CD1c-positive myeloid dendritic cell (primary cell): ENCODE measurements at regions not wholly inside any gene's neighbourhood (a gene's known extent, or its start where the extent isn't known, plus 50 kb on each side); places are given as distances from the start of the nearest gene placed in this dataset.

ENCODE experiments used
- DNase-seq: peaks from one replicate; pipeline ENCODE4 v3.0.0-alpha.2; 2016; ENCODE audit errors: extremely low spot score

DNA sequence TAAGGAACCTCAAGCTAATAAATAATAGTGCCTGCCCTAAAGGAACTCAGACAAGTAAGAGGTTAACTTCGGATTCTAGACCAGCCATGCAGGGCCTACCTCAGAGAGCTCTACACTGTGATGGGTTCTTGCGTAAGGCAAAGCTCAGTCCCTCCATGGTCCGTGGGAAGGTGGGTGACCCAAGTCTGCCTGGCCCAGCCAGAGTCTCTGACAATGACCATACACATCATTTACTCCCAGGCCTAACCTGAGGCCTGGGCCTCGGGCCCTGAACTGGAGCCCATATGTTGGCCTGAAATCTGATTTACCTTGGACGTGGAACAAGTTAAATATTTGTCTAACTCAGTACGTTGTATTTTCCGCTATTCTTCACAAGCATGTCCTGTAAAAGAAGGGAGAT lies 55.1 kb downstream of the TMEM174 start:
- DNase-seq = no peak
